Central memory CD4-positive, alpha-beta T cell (primary cell): ENCODE measurements at regions not wholly inside any gene's neighbourhood (a gene's known extent, or its start where the extent isn't known, plus 50 kb on each side); places are given as distances from the start of the nearest gene placed in this dataset.

Experiments
- DNase-seq: peaks from one replicate; pipeline ENCODE4 v3.0.0; 2022

GRCh38 chr9:73468716-73469115, 317.1 kb downstream of the ANXA1 start:
- DNase-seq: no peak

GRCh38 chr9:73470766-73471165, 319.1 kb downstream of the ANXA1 start:
- no peak for DNase-seq

- no peak for DNase-seq
Measured at GRCh38 chr9:73474002-73474600, 322.4 kb downstream of the ANXA1 start.

DNA sequence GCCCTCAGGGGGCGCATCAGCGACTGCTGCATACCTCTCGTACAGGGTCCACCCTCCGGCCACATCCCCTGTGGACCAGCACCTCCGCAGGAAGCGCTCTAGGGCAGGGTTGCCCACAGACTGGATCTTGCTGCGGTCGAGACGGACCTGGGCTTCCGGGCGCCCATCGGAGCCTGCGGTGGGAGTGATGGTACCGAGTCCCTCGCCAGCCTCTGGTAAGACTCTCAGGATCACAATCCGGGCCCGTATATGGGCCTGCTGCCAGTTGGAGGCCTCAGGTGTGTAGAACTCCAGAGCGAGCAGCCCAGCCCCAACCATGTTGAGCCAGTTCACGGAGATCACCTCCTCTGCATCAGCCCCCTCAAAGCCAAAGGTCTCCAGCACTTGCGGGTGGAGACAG, 323.0 kb downstream of the ANXA1 start:
- DNase-seq: no peak

- no peak for DNase-seq
Measured at GRCh38 chr9:73494894-73495293, 343.2 kb downstream of the ANXA1 start.

DNA sequence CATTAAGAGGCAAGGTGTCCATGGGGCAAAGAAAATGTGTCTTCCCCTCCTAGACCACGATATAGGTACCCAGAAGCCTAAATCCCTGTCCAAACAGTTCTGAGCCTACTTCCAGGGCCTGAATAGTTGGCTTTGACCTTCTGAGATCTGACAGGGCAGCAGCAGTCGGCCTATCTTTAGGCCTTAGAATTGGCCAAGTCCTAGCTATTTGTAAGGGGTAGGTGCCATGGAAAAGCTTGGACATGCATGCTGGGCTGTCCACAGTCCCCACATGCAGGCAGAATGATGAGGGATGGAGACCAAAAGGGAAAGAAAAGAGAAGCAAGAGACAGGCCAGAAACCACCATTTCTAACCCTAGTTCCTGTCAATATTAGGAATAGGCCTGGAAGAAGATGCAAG, 346.1 kb downstream of the ANXA1 start:
- DNase-seq: no peak

- no peak for DNase-seq
Measured at GRCh38 chr9:73515216-73515615, 363.6 kb downstream of the ANXA1 start.

DNA sequence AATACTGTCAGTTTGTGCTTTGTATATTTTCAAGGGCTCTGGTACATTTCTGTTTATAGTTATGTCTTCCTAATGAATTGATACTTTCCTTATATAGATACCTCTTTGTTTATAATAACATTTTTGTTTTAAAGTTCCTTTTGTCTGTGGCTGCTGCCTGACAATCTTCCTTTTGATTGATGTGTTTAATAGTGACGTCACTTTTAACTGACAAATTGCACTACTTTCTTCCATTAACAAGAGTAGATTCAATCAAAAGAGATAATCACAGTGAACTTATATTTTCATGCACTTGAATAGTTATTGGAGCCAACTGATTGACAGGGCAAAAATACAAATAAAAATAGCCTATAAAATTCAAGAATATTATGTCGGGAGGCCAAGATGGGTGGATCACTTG, 371.7 kb downstream of the ANXA1 start:
- no peak for DNase-seq

GRCh38 chr9:73525350-73525749, 373.7 kb downstream of the ANXA1 start:
- DNase-seq: no peak

- DNase-seq: no peak
Measured at GRCh38 chr9:73527521-73527920, 375.9 kb downstream of the ANXA1 start.

- DNase-seq: no peak
Measured at GRCh38 chr9:73528926-73529325, 377.3 kb downstream of the ANXA1 start.

GRCh38 chr9:73529666-73530065, 378.0 kb downstream of the ANXA1 start:
- no peak for DNase-seq

- DNase-seq: no peak
Measured at GRCh38 chr9:73531051-73531532, 379.4 kb downstream of the ANXA1 start.

- DNase-seq: no peak
Measured at GRCh38 chr9:73531658-73532057, 380.0 kb downstream of the ANXA1 start.

DNA sequence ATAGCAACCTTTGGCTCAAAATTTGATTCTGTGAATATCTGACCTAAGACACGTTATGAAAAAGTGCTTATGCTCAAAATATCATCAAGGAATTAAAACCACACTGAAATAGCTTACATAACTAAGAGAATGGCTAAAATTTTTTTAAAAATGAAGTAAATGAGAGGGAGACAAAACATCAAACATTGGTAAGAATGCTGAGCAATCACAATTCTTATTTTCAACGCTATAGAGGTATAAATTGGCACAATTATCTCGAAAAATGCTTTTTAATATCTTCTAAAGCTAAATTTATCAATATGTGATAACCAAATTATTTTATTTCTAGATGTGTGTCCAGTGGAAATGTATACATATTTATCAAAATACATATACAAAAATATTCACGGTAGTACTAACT, 381.3 kb downstream of the ANXA1 start:
- DNase-seq: no peak

DNA sequence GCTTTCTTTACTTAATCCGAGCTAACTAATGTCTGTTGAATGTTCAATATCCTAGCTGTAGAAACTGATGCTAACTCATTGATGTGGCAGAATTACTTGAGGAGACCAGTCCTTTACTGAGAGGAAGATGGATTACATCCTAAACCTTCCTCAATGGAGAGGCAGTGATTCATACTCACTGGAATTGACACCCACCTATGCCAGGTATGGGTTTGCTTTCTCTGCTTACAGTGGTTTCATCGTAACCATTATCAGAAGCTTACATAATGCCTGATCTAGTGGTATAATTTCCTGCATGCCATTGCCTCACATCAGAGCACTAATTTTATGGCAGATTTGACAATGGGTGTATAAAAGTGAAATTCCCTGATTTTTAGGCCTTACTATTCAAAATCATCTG, 384.7 kb downstream of the ANXA1 start:
- DNase-seq: no peak

- DNase-seq: no peak
Measured at GRCh38 chr9:73537561-73537960, 385.9 kb downstream of the ANXA1 start.

DNA sequence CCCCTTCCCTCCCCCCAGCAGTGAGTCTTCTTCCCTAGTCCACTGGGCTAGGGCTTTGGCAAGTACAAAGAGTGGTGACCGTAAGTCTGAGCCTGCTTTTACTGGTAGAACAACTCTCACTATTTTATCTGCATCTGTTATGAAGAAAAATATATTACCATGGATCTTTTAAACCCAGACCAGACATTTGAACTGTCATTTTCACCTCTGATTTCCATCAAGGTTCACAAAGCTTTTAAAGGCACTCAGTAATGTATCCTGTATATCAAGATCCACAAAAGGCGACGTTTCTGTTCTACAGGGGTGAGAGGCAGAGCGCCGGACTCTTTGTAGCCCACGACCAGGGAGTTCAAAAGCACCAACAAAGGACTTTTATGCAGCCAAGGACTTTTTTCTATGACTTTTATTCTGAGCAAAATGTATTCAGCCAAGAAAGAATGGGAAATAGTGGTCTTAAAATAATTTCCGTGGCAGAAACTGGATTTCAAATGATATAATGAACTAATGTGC, 388.3 kb downstream of the ANXA1 start:
- DNase-seq: no peak

DNA sequence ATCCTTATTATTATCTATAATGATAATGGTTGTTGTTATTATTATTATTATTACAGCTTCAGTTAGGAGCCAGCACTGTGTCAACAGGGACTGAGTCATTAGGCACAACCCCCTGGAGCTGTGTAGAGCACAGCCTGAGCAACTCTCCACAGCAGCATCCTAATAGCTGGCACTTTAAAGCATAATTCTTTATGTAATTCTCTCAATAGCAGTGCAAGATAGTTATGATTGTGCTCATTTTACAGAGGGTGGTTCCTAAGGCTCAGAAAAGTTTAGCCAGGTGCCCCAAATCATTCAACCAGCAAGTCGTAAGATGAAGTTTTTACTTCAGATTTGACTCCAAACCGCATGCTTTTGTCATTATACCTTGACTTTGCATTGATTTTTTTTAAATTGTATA, 390.3 kb downstream of the ANXA1 start:
- DNase-seq: no peak

GRCh38 chr9:73543727-73544126, 392.1 kb downstream of the ANXA1 start:
- DNase-seq: no peak

GRCh38 chr9:73548201-73548600, 396.5 kb downstream of the ANXA1 start:
- no peak for DNase-seq

DNA sequence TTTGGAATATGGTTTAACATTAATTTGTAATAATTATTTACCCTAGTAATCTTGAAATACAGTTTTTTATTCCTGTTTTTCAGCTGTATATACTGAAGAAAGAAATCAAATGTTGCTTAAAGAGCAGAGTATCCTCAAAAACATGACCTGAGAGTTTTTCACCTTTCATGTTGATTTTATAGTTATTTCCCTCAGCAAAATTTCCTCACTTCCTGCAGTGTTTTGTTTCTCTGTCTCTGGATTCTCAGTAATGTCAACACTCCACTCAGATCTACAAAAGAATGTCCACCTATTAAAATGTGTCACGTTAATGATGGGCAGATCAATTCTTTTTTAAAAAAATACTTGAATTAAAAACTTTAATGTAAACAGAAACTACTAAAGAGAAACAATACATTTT, 398.3 kb downstream of the ANXA1 start:
- DNase-seq: no peak

DNA sequence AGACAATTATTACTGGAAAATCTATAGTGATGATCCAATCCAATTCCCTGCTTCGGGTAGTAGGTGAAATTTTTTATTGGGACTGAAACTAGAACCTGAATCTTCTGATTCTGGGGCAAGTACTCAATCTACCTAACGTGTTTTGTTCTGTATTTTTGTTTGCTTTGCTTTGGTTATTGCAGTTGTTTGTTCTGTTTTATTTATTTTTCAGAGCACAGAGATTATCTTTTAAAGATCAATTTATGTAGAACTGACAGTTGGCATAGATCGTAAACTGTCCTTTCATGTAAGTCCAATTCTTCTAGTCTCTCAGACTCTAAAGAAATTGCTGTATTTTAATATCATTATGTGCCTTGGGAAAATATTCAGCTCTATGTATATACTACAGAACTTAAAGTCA, 401.6 kb downstream of the ANXA1 start:
- no peak for DNase-seq

- DNase-seq: no peak
Measured at GRCh38 chr9:73558471-73558870, 406.8 kb downstream of the ANXA1 start.

GRCh38 chr9:73565026-73565425, 413.4 kb downstream of the ANXA1 start:
- DNase-seq: no peak
